Stimulated activated CD4-positive, alpha-beta T cell treated with anti-CD3 and anti-CD28 coated beads, Interleukin-4, amount 100 ng/mL, for 48 hours (primary cell): ENCODE measurements at regions not wholly inside any gene's neighbourhood (a gene's known extent, or its start where the extent isn't known, plus 50 kb on each side); places are given as distances from the start of the nearest gene placed in this dataset.

Experiments
- DNase-seq, 2 donors: peaks; one replicate each; pipeline ENCODE4 v3.0.0-alpha.2; 2020; ENCODE audit warnings: low read depth in 2 of 2

DNA sequence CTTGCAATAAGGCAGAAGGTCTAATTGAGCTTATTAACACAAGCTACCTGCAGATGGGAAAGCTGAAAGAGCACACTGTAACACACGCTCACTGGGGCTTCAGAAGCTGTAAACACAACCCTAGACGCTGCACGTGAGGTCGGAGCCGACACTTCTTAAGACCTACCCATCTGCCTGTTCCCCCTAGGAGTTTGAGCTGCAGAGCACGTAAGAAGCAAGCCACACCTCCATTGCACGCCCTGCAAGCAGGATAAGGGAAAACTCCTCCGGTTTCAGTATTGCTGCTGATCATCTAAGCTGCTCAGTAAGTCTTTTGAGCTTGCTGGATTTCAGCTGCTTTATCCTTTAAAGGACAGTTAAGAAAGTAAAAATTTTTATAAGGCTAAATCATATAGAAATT lies 244.0 kb upstream of the ZWINT start:
- no peak for DNase-seq

DNA sequence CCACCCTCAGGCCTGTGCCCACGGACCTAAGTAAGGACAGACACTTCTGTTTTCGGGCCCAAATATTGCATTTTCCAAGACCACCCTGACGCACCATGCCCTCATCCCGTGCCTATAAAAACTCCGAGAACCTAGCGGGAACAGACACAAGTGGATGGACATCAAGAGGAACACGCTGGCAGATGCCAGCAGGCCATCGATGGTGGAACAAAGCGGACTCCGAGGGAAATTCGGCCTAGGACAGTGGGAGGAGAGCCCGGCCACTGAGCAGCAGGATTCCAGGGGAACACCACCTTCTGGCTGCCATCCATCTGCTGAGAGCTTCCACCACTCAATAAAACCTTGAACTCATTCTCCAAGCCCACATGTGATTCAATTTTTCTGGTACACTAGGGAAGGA lies 243.6 kb upstream of the ZWINT start:
- DNase-seq = no peak

DNA sequence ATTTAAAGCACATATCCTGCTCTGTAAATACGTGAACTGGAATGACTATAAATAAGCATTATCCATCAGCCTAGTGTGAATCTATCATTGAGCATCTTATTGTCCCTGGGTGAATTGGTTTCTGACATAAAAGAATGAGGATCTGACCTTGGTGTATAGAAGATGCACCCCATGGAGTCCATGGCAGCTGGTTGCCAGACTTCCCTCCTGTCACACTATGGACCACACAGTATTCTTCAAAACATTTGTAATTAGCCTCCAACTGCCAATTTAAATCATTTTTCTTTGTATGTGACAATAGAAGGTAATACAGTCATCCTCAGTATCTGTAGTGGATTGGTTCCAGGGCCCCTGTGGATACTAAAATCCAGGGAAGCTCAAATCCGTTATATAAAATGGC lies 238.1 kb upstream of the ZWINT start:
- DNase-seq = no peak

- no peak for DNase-seq
These were observed 235.2 kb upstream of the ZWINT start for GRCh38 chr10:56596257-56596656.

DNA sequence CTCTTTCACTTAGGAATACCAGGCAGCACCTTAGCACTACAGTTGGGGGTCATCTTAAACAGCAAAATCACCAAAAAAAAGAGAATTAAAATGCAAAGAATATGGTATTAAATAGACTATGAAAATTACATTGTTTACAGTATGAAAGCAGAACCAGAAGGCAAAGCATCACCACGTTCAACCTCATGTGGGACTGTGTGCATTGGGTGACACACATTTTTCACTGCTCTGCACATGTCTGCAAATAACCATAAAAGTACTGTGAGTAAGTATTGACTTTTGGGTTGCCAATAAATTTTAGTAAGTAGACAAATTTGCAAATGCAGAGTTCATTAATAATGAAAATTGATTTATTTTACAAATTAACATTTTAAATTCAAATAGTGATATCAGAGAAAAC lies 232.1 kb upstream of the ZWINT start:
- no peak for DNase-seq

- DNase-seq = no peak
These were observed 225.4 kb upstream of the ZWINT start for GRCh38 chr10:56586461-56586891.

- no peak for DNase-seq
These were observed 224.6 kb upstream of the ZWINT start for GRCh38 chr10:56585447-56586171.

DNA sequence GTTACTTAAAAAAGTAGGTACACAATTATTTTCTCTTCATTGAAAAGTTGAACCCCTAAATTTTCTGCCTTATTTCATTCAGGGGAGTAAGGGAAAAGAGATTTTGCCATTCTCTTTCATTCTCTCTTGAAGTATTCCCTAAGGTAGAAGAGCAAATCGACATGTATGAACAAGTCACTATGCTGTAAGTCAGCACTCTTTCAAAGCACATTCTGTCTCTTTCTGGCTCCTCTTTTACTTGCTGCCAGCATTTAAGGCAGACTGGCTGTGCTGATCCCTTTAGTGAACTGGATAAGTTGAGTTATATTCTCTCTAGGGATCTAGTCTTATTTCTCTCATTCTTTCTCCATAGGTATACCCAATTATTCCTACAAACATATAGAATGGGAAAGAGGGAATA lies 222.3 kb upstream of the ZWINT start:
- no peak for DNase-seq

- DNase-seq = no peak
These were observed 206.5 kb upstream of the ZWINT start for GRCh38 chr10:56567580-56567979.

DNA sequence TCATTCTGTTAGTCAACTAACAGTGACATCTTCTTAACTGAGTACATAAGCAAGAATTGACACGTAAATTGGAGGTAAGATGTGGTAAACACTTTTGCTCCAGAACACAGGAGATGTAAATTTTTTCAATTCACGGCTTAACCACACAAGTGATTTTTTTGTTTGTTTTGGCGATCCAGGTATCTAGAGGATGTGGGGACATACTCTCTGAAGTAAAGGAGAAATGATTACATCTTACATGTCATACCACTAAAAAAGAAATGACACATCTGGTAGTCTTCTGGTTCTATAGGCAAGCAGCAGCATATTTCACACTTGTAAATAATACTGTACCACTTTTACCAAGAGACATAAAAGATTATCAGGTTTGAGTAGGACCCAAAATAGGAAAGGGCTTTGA lies 200.3 kb upstream of the ZWINT start:
- DNase-seq = no peak

GRCh38 chr10:56551037-56551436 lies 190.0 kb upstream of the ZWINT start:
- DNase-seq = no peak

DNA sequence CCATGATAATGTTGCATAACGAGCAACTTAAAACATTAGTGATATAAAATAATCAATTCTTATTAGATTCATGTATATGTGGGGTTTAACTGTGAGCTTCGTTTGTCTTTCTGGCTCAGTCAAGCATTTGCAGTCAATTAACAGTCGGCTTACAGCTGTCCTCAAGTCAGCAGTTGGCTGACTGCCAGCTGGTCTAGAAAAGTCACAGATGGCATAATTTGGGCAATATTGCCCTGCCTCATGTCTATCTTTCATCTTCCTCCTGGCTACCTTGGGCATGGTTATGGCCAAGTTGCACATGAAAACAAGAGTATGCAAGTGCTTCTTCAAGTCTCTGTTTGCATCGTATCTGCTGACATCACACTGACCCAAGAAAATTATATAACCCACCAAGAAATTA lies 186.1 kb upstream of the ZWINT start:
- no peak for DNase-seq

GRCh38 chr10:56537984-56538383 lies 176.9 kb upstream of the ZWINT start:
- no peak for DNase-seq

GRCh38 chr10:56522166-56522565 lies 161.1 kb upstream of the ZWINT start:
- no peak for DNase-seq

DNA sequence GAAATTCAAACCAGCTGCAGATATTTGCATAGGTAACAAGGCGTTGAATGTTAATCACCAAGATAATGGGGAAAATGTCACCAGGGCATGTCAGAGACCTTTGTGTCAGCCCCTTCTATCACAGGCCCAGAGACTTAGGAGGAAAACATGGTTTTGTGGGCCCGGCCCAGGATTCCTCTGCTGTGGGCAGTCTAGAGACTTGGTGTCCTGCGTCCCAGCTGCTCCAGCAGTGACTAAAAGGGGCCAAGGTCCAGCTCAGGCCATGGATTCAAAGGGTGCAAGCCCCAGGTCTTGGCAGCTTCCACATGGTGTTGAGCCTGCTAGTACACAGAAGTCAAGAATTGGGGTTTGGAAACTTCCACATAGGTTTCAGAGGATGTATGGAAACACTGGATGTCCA lies 147.5 kb upstream of the ZWINT start:
- no peak for DNase-seq

GRCh38 chr10:56507033-56507432 lies 146.0 kb upstream of the ZWINT start:
- DNase-seq = no peak

GRCh38 chr10:56505555-56505954 lies 144.5 kb upstream of the ZWINT start:
- no peak for DNase-seq

GRCh38 chr10:56496186-56496486 lies 135.1 kb upstream of the ZWINT start:
- no peak for DNase-seq

DNA sequence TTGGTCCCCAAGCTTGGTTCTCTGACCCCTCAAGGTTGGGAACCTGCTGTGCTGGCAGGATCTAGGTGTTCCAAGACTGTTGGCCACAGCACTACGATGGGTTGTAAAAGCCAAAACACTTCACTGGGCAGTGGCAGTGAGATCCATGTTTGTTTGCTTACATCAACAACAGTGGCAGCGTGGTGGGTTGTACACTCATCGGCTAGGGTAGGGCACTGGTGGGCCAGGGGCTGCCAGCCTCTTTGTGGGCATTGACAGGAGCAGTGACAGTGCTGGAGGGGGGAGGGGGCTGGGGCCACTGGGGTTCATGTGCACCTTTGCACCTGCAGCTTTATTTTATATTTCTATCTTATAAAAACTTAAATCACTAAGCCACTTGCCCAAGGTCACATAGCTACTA lies 126.7 kb upstream of the ZWINT start:
- DNase-seq = no peak

- DNase-seq = no peak
These were observed 120.5 kb upstream of the ZWINT start for GRCh38 chr10:56481521-56482091.

DNA sequence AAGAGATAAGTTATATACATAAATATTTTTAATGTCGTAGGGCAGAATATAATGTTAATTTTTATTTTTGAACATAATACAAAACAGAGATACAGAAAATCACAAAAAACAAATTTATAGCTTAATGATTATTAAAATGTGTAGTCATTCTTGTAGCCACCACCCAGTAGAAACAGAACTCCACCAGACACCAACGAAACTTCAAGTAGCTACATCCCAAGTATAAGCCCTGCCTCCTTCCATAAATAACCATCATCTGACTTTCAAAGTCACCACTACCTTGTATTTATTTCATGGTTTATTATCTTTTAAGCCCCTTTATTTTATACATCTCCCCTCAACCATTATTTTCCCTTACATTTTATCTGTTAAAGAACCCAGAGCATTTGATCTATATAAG lies 111.9 kb upstream of the ZWINT start:
- no peak for DNase-seq

GRCh38 chr10:56470701-56471100 lies 109.6 kb upstream of the ZWINT start:
- no peak for DNase-seq

DNA sequence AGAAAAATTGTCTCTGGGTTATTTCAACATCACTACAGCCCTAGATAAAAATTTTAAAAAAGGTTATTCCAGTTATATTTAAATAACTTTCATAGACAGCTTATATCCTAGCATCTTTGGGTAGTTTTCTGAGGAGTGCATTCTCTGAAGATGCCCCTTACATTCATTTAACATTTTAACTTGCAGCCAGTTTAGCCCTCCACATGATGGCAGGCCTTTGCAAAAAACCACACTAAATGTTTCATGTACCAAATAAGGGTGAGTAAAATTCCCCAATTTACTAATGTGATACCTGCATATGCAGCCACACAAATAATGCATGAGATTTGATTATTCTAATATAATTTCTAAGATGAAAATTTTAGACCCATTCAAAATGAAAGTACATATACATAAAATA lies 108.4 kb upstream of the ZWINT start:
- DNase-seq = no peak

DNA sequence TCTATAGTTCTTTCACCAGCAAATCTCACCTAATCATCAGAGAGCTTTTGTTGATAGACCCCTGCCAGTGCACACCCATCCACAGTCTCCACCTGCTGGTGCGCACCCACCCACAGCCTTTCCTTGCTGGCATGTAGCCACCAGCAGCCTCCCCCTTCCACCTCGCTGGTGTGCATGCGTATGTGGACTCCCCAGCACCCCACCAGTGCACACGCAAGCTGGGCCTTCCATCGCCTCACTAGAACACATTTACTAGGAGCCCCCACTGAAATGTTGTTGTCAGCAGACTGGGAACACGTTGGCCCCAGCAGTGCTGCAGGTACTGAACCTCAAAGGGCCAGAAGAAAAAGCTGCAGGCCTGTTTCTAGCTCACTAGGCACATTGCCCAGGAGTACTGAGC lies 104.9 kb upstream of the ZWINT start:
- no peak for DNase-seq
